ENCODE measurements at regions not wholly inside any gene's neighbourhood (a gene's known extent, or its start where the extent isn't known, plus 50 kb on each side); places are given as distances from the start of the nearest gene placed in this dataset.

DNA sequence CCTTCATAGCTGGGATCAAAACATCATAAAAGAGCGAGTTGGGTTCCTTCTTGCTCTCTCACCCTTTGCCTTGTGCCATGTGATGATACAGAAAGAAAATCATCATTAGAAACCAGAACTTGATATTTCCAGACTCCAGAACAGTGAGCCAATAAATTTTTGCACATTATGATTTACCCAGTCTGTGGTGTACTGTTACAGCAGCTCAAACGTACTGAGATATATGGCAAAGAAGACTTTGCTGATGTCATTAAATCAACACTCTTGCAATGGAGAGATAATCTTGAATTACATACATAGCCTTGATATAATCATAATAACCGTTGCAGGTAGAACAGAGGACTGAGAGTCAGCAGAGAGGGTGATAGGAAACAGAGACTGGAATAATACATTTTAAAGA, 1271.6 kb downstream of the CDH12 start:
- H3K27ac ChIP-seq (ENCODE audit: low read length, poor library complexity, severe bottlenecking), result no peak overlapping the region
- H4K8ac ChIP-seq (ENCODE audit: low read length), result no peak overlapping the region
- H2AFZ ChIP-seq (ENCODE audit: low read depth, low read length), result no peak overlapping the region
- no peaks in the 10 kb centered on the region for H3K27me3 ChIP-seq (ENCODE audit: control insufficient read depth in 1 of 2, insufficient read depth in 1 of 2, low read length in 2 of 2)
- H3K4me1 ChIP-seq (ENCODE audit: control insufficient read depth, insufficient read depth, low read depth, low read length), result no peaks in the 10 kb centered on the region
- no peak overlapping the region for H3K4me3 ChIP-seq (ENCODE audit: insufficient read depth in 1 of 2, low read depth in 1 of 2, low read length in 2 of 2)
- no peak overlapping the region for H3K18ac ChIP-seq (ENCODE audit: low read depth in 1 of 2, low read length in 2 of 2)
- H2BK120ac ChIP-seq (ENCODE audit: low read depth, low read length), result no peak overlapping the region
- no peak overlapping the region for H4K91ac ChIP-seq (ENCODE audit: low read length)
- H3K14ac ChIP-seq (ENCODE audit: low read length in 2 of 2), result no peak overlapping the region
- H3K9ac ChIP-seq (ENCODE audit: low read length), result no peak overlapping the region
- H3K36me3 ChIP-seq (ENCODE audit: control insufficient read depth in 1 of 2, insufficient read depth in 2 of 2, low read depth in 1 of 2, low read length in 2 of 2), result no peaks in the 10 kb centered on the region
- no peak overlapping the region for H2BK15ac ChIP-seq (ENCODE audit: low read depth, poor library complexity, severe bottlenecking)
- no peak overlapping the region for H2AK5ac ChIP-seq (ENCODE audit: low read length, severe bottlenecking)
- H3K9me3 ChIP-seq (ENCODE audit: control insufficient read depth, low read length), result no peaks in the 10 kb centered on the region
- H2BK5ac ChIP-seq (ENCODE audit: low read depth, low read length, poor library complexity, severe bottlenecking), result no peak overlapping the region
- no peaks in the 10 kb centered on the region for H3K79me1 ChIP-seq (replicated peaks; ENCODE audit: low read length, poor library complexity, severe bottlenecking)
- no peak overlapping the region for H2BK12ac ChIP-seq (ENCODE audit: low read length in 2 of 2)
- WGBS, result 87% methylated on average over 2 of the region's 3 CpGs
- no peak for DNase-seq
- H3K4ac ChIP-seq (ENCODE audit: low read depth in 1 of 2, low read length in 2 of 2), result no peak overlapping the region
- H3K4me2 ChIP-seq (ENCODE audit: low read length, poor library complexity, severe bottlenecking), result no peak overlapping the region
- H3K23ac ChIP-seq (ENCODE audit: low read length in 2 of 2), result no peak overlapping the region

- H3K9me3 ChIP-seq (ENCODE audit: control insufficient read depth, low read length), result no peaks in the 10 kb centered on the region
- H3K18ac ChIP-seq (ENCODE audit: low read depth in 1 of 2, low read length in 2 of 2), result no peak overlapping the region
- H3K27ac ChIP-seq (ENCODE audit: low read length, poor library complexity, severe bottlenecking), result no peak overlapping the region
- no peak overlapping the region for H2BK120ac ChIP-seq (ENCODE audit: low read depth, low read length)
- no peak overlapping the region for H4K8ac ChIP-seq (ENCODE audit: low read length)
- H3K23ac ChIP-seq (ENCODE audit: low read length in 2 of 2), result no peak overlapping the region
- H2BK12ac ChIP-seq (ENCODE audit: low read length in 2 of 2), result no peak overlapping the region
- H2AK5ac ChIP-seq (ENCODE audit: low read length, severe bottlenecking), result no peak overlapping the region
- no peak overlapping the region for H2BK15ac ChIP-seq (ENCODE audit: low read depth, poor library complexity, severe bottlenecking)
- DNase-seq, result no peak
- no peak overlapping the region for H3K9ac ChIP-seq (ENCODE audit: low read length)
- H3K36me3 ChIP-seq (ENCODE audit: control insufficient read depth in 1 of 2, insufficient read depth in 2 of 2, low read depth in 1 of 2, low read length in 2 of 2), result no peaks in the 10 kb centered on the region
- H3K4me1 ChIP-seq (ENCODE audit: control insufficient read depth, insufficient read depth, low read depth, low read length), result no peaks in the 10 kb centered on the region
- H3K4me3 ChIP-seq (ENCODE audit: insufficient read depth in 1 of 2, low read depth in 1 of 2, low read length in 2 of 2), result no peak overlapping the region
- no peak overlapping the region for H3K4ac ChIP-seq (ENCODE audit: low read depth in 1 of 2, low read length in 2 of 2)
- H3K27me3 ChIP-seq (ENCODE audit: control insufficient read depth in 1 of 2, insufficient read depth in 1 of 2, low read length in 2 of 2), result no peaks in the 10 kb centered on the region
- no peak overlapping the region for H3K14ac ChIP-seq (ENCODE audit: low read length in 2 of 2)
- WGBS, result 94% methylated on average over 3 of the region's 4 CpGs
- no peak overlapping the region for H2BK5ac ChIP-seq (ENCODE audit: low read depth, low read length, poor library complexity, severe bottlenecking)
- H4K91ac ChIP-seq (ENCODE audit: low read length), result no peak overlapping the region
- no peak overlapping the region for H3K4me2 ChIP-seq (ENCODE audit: low read length, poor library complexity, severe bottlenecking)
- no peaks in the 10 kb centered on the region for H3K79me1 ChIP-seq (replicated peaks; ENCODE audit: low read length, poor library complexity, severe bottlenecking)
- no peak overlapping the region for H2AFZ ChIP-seq (ENCODE audit: low read depth, low read length)
Observed at GRCh38 chr5:21574961-21575360, 1278.2 kb downstream of the CDH12 start.

DNA sequence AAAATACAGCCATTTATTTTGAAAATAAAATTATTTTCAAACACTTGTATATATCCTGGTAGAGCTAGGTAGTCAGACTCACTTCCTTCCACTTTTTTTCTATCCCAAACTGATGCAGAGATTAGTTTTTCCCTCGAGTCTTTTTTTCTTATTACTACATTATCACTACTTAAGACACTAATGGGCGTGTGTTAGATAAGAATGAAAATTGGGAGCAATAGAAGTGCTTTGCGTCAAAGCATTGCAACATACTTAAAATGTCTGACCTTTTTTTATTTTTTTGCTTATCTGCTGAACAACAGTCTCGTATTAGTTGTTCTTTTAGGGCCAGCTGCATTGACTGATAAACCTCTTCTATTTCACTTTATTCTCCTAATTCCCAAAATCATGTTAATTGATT, 1278.7 kb downstream of the CDH12 start:
- Histone ChIP-seq H2BK5ac (ENCODE audit: low read depth, low read length, poor library complexity, severe bottlenecking) (no peak overlapping the region), H3K9ac (ENCODE audit: low read length) (no peak overlapping the region), H3K18ac (ENCODE audit: low read depth in 1 of 2, low read length in 2 of 2) (no peak overlapping the region), H2BK15ac (ENCODE audit: low read depth, poor library complexity, severe bottlenecking) (no peak overlapping the region), H3K23ac (ENCODE audit: low read length in 2 of 2) (no peak overlapping the region), H4K8ac (ENCODE audit: low read length) (no peak overlapping the region), H3K4me2 (ENCODE audit: low read length, poor library complexity, severe bottlenecking) (no peak overlapping the region), H3K4ac (ENCODE audit: low read depth in 1 of 2, low read length in 2 of 2) (no peak overlapping the region), H2AFZ (ENCODE audit: low read depth, low read length) (no peak overlapping the region), H3K27me3 (ENCODE audit: control insufficient read depth in 1 of 2, insufficient read depth in 1 of 2, low read length in 2 of 2) (no peaks in the 10 kb centered on the region), H2AK5ac (ENCODE audit: low read length, severe bottlenecking) (no peak overlapping the region), H3K9me3 (ENCODE audit: control insufficient read depth, low read length) (no peaks in the 10 kb centered on the region), H3K4me3 (ENCODE audit: insufficient read depth in 1 of 2, low read depth in 1 of 2, low read length in 2 of 2) (no peak overlapping the region), H4K91ac (ENCODE audit: low read length) (no peak overlapping the region), H3K79me1 (replicated peaks; ENCODE audit: low read length, poor library complexity, severe bottlenecking) (no peaks in the 10 kb centered on the region), H3K4me1 (ENCODE audit: control insufficient read depth, insufficient read depth, low read depth, low read length) (no peaks in the 10 kb centered on the region), H2BK12ac (ENCODE audit: low read length in 2 of 2) (no peak overlapping the region), H3K14ac (ENCODE audit: low read length in 2 of 2) (no peak overlapping the region), H3K27ac (ENCODE audit: low read length, poor library complexity, severe bottlenecking) (no peak overlapping the region), H2BK120ac (ENCODE audit: low read depth, low read length) (no peak overlapping the region), H3K36me3 (ENCODE audit: control insufficient read depth in 1 of 2, insufficient read depth in 2 of 2, low read depth in 1 of 2, low read length in 2 of 2) (no peaks in the 10 kb centered on the region)
- no CpG with 5 or more reads among the region's 4 CpGs for WGBS
- no peak for DNase-seq

GRCh38 chr5:21573416-21574314, 1279.5 kb downstream of the CDH12 start:
- Histone ChIP-seq H3K4me1 (ENCODE audit: control insufficient read depth, insufficient read depth, low read depth, low read length) (no peaks in the 10 kb centered on the region), H2BK5ac (ENCODE audit: low read depth, low read length, poor library complexity, severe bottlenecking) (no peak overlapping the region), H2BK120ac (ENCODE audit: low read depth, low read length) (no peak overlapping the region), H2AFZ (ENCODE audit: low read depth, low read length) (no peak overlapping the region), H3K27ac (ENCODE audit: low read length, poor library complexity, severe bottlenecking) (no peak overlapping the region), H3K23ac (ENCODE audit: low read length in 2 of 2) (no peak overlapping the region), H3K9me3 (ENCODE audit: control insufficient read depth, low read length) (no peaks in the 10 kb centered on the region), H3K18ac (ENCODE audit: low read depth in 1 of 2, low read length in 2 of 2) (no peak overlapping the region), H3K4ac (ENCODE audit: low read depth in 1 of 2, low read length in 2 of 2) (no peak overlapping the region), H4K8ac (ENCODE audit: low read length) (no peak overlapping the region), H3K9ac (ENCODE audit: low read length) (no peak overlapping the region), H3K4me3 (ENCODE audit: insufficient read depth in 1 of 2, low read depth in 1 of 2, low read length in 2 of 2) (no peak overlapping the region), H3K14ac (ENCODE audit: low read length in 2 of 2) (no peak overlapping the region), H4K91ac (ENCODE audit: low read length) (no peak overlapping the region), H2AK5ac (ENCODE audit: low read length, severe bottlenecking) (no peak overlapping the region), H3K27me3 (ENCODE audit: control insufficient read depth in 1 of 2, insufficient read depth in 1 of 2, low read length in 2 of 2) (no peaks in the 10 kb centered on the region), H3K36me3 (ENCODE audit: control insufficient read depth in 1 of 2, insufficient read depth in 2 of 2, low read depth in 1 of 2, low read length in 2 of 2) (no peaks in the 10 kb centered on the region), H3K4me2 (ENCODE audit: low read length, poor library complexity, severe bottlenecking) (no peak overlapping the region), H3K79me1 (replicated peaks; ENCODE audit: low read length, poor library complexity, severe bottlenecking) (no peaks in the 10 kb centered on the region), H2BK15ac (ENCODE audit: low read depth, poor library complexity, severe bottlenecking) (no peak overlapping the region), H2BK12ac (ENCODE audit: low read length in 2 of 2) (no peak overlapping the region)
- DNase-seq, result no peak
- WGBS, result no CpG with 5 or more reads among the region's 1 CpG
